ENCODE measurements at regions not wholly inside any gene's neighbourhood (a gene's known extent, or its start where the extent isn't known, plus 50 kb on each side); places are given as distances from the start of the nearest gene placed in this dataset.

GRCh38 chr2:66048667-66049066 lies 386.3 kb upstream of the MEIS1 start:
- no peak for TF ChIP-seq CTCF (IDR thresholded peaks at IDR 0.05; ENCODE audit: low read depth, low read length, missing control alignments)
- DNase-seq = no peak
- Histone ChIP-seq H3K36me3 (replicated peaks) (no peaks in the 10 kb centered on the region), H3K27me3 (replicated peaks) (no peaks in the 10 kb centered on the region), H3K27ac (no peak overlapping the region), H3K4me3 (ENCODE audit: low read depth, low read length) (no peak overlapping the region)
- in situ Hi-C loops (cut with HindIII; ENCODE audit: low pct_ligation_motif_present, low sequenced_read_pairs) = no loop called here

- H3K27me3 ChIP-seq (replicated peaks) = no peaks in the 10 kb centered on the region
- no peak for TF ChIP-seq CTCF (IDR thresholded peaks at IDR 0.05; ENCODE audit: low read depth, low read length, missing control alignments)
- H3K27ac ChIP-seq = no peak overlapping the region
- no peaks in the 10 kb centered on the region for H3K36me3 ChIP-seq (replicated peaks)
- H3K4me3 ChIP-seq (ENCODE audit: low read depth, low read length) = no peak overlapping the region
- in situ Hi-C loops (cut with HindIII; ENCODE audit: low pct_ligation_motif_present, low sequenced_read_pairs) = no loop called here
- no peak for DNase-seq
These were observed 392.8 kb upstream of the MEIS1 start for GRCh38 chr2:66041902-66042657.

GRCh38 chr2:66036948-66037347 lies 398.0 kb upstream of the MEIS1 start:
- Histone ChIP-seq H3K27ac (no peak overlapping the region), H3K27me3 (replicated peaks) (no peaks in the 10 kb centered on the region), H3K4me3 (ENCODE audit: low read depth, low read length) (no peak overlapping the region), H3K36me3 (replicated peaks) (no peaks in the 10 kb centered on the region)
- TF ChIP-seq CTCF (IDR thresholded peaks at IDR 0.05; ENCODE audit: low read depth, low read length, missing control alignments) = no peak
- DNase-seq = no peak
- in situ Hi-C loops (cut with HindIII; ENCODE audit: low pct_ligation_motif_present, low sequenced_read_pairs) = no loop called here

GRCh38 chr2:66034467-66034866 lies 400.5 kb upstream of the MEIS1 start:
- Histone ChIP-seq H3K27ac (no peak overlapping the region), H3K4me3 (ENCODE audit: low read depth, low read length) (no peak overlapping the region), H3K36me3 (replicated peaks) (no peaks in the 10 kb centered on the region), H3K27me3 (replicated peaks) (no peaks in the 10 kb centered on the region)
- DNase-seq = no peak
- no peak for TF ChIP-seq CTCF (IDR thresholded peaks at IDR 0.05; ENCODE audit: low read depth, low read length, missing control alignments)
- in situ Hi-C loops (cut with HindIII; ENCODE audit: low pct_ligation_motif_present, low sequenced_read_pairs) = no loop called here

- no peak overlapping the region for H3K27ac ChIP-seq
- DNase-seq = no peak
- in situ Hi-C loops (cut with HindIII; ENCODE audit: low pct_ligation_motif_present, low sequenced_read_pairs) = no loop called here
- H3K4me3 ChIP-seq (ENCODE audit: low read depth, low read length) = no peak overlapping the region
- no peaks in the 10 kb centered on the region for H3K36me3 ChIP-seq (replicated peaks)
- no peak for TF ChIP-seq CTCF (IDR thresholded peaks at IDR 0.05; ENCODE audit: low read depth, low read length, missing control alignments)
- no peaks in the 10 kb centered on the region for H3K27me3 ChIP-seq (replicated peaks)
These were observed 402.6 kb upstream of the MEIS1 start for GRCh38 chr2:66032226-66032775.

GRCh38 chr2:66031236-66031635 lies 403.7 kb upstream of the MEIS1 start:
- Histone ChIP-seq H3K27me3 (replicated peaks) (no peaks in the 10 kb centered on the region), H3K27ac (no peak overlapping the region), H3K36me3 (replicated peaks) (no peaks in the 10 kb centered on the region), H3K4me3 (ENCODE audit: low read depth, low read length) (no peak overlapping the region)
- no peak for DNase-seq
- TF ChIP-seq CTCF (IDR thresholded peaks at IDR 0.05; ENCODE audit: low read depth, low read length, missing control alignments) = no peak
- in situ Hi-C loops (cut with HindIII; ENCODE audit: low pct_ligation_motif_present, low sequenced_read_pairs) = no loop called here
